LNCAP (cell line): ENCODE measurements at regions not wholly inside any gene's neighbourhood (a gene's known extent, or its start where the extent isn't known, plus 50 kb on each side); places are given as distances from the start of the nearest gene placed in this dataset.

Source experiments
- TF ChIP-seq, protein P1 (sequence below): fragments of 450-650 bp; IDR thresholded peaks from 2 replicates; pipeline ENCODE4 v1.5.1; 2017; ENCODE audit warnings: mild to moderate bottlenecking

DNA sequence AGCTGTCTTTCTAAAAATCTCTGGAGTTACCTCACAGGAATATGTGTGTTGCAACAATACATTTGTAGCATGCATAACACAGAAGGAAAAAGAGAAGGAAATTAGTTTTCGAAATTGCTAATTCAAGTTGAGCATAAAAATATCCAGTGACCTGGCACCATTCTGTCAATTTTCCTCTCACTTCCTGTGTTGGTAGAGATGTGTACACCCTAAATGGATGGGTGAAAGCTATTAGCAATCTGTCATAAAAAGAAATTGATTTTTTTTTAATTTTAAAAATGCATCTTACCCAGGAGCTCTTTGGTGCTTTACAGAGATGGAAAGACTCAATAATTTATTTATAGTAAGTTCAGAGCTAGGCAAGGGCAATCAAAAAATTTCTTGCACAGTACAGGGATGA is 333.3 kb upstream of the TMEM229A start:
- TF ChIP-seq, protein P1, sequence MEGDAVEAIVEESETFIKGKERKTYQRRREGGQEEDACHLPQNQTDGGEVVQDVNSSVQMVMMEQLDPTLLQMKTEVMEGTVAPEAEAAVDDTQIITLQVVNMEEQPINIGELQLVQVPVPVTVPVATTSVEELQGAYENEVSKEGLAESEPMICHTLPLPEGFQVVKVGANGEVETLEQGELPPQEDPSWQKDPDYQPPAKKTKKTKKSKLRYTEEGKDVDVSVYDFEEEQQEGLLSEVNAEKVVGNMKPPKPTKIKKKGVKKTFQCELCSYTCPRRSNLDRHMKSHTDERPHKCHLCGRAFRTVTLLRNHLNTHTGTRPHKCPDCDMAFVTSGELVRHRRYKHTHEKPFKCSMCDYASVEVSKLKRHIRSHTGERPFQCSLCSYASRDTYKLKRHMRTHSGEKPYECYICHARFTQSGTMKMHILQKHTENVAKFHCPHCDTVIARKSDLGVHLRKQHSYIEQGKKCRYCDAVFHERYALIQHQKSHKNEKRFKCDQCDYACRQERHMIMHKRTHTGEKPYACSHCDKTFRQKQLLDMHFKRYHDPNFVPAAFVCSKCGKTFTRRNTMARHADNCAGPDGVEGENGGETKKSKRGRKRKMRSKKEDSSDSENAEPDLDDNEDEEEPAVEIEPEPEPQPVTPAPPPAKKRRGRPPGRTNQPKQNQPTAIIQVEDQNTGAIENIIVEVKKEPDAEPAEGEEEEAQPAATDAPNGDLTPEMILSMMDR = no peak

DNA sequence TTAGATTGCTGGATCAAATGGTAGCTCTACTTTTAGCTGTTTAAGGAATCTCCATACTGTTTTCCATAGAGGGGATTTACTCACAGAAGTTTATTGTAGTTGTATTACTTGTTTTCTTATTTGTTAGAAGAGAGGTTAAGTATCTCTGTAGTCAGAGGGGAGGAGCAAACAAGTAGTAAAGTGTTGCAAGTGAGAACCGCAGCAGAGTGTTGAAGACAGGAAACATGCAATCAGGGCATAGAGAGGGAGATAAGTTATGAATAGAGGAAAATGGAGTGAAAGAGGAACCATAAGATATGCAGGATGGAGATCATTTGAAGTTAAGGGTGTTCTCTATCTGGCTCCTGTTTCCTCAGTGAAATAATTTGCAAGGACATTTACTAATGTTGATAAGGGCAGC is 331.4 kb upstream of the TMEM229A start:
- TF ChIP-seq, protein P1 = no peak

GRCh38 chr7:124354201-124354600 is 321.3 kb upstream of the TMEM229A start:
- TF ChIP-seq, protein P1 = no peak

GRCh38 chr7:124351950-124352349 is 319.1 kb upstream of the TMEM229A start:
- TF ChIP-seq, protein P1 = no peak

DNA sequence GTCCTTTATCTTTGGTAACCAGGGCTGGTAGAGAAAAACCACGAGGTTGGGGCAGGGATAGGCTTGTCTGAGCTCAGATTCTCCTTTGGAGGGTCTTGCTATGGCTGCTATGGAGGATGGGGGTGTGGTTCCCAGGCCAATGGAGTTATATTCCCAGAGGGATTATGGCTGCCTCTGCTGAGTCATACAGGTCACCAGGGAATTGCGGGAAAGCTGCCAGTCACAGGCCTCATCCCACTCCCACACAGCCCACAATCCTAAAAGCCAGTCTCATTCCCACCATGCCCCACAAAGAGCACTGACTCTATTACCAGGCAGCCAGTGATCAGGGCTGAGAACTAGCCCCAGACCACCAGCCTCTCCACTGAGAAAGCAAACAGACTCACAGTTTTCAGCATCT is 316.6 kb upstream of the TMEM229A start:
- TF ChIP-seq, protein P1 = no peak

DNA sequence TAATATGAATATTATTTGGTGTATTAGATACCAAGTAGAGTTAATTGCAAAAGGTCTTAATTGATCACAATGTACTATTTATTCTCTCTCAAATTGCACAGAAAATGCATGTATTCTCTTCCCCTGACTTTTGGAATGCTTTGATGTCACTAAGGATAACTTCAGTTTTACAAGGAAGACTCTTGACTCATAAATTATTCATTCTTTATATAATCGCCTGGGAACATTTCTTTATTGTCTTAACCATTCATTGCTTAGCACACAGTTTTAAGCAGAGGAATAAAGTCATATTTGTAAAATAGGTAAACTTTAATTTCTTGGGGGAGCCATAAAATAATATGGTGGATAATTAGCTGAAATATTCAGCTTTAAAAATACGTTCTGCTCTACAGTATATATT is 306.0 kb upstream of the TMEM229A start:
- TF ChIP-seq, protein P1 = no peak

- TF ChIP-seq, protein P1 = no peak
These were observed 298.0 kb upstream of the TMEM229A start for GRCh38 chr7:124330731-124331407.

DNA sequence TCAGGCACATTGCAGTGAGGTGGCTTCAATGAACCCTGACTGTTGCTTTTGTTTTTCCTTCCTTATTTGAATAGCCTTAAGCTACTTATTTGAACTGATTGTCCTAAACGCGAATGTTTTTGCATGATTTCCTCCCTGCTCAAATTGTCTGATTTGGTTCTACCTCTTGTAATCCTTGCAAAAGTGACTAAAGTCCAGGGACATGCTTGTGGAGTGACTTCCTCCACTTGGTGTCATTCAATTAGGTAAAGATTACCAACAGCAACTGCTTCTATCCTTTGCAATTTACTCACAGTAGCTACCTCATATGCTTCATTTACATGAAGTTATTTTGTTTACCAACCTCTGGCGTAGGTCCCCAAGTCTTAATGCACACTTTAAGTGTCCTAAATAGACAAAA is 295.9 kb upstream of the TMEM229A start:
- TF ChIP-seq, protein P1 = no peak
